GM19455 (cell line): ENCODE measurements at regions not wholly inside any gene's neighbourhood (a gene's known extent, or its start where the extent isn't known, plus 50 kb on each side); places are given as distances from the start of the nearest gene placed in this dataset.

Source experiments
- ATAC-seq: cut with Tn5 transposase; IDR thresholded peaks from one replicate; pipeline ENCODE4 v1.9.1; 2021; ENCODE audit not compliant: unreplicated experiment

DNA sequence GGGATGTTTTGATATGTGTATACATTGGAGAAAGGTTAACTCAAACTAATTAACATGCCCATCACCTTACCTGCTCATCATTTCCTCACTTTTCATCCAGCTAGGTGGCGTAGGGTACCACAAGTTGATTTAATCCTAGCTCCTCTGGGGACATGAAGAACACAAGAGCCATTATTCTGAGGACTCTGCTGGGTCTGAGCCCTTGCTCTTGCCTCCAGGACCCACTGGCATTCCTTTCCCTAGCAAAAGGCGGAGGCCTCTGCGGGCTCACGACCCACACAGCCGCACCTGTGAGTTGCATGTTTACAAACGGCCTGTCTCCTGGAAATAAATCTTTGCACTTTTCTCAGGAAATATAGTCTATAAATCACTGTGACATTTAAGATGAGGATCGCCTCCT, 871.9 kb downstream of the TBC1D22A start:
- no peak for ATAC-seq

DNA sequence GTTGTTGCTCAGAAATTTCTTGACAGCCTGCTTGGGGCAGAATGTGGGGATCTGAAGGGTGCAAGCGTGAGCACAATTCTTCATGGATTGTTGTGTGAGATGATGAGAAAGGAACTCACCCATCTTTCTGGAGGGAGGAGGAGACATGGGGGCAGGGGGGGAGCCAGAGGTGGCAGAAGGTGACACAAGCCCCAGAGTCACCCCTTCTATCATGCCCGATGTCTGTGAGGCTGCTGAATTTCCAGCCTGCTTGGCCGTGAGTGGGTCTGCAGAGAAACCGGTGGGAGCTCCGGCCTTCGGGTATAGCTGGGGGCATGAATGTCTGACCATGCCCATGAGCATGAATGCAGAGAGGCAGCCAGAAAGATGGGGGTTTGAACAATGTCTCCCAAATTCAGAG, 870.7 kb downstream of the TBC1D22A start:
- no peak for ATAC-seq

DNA sequence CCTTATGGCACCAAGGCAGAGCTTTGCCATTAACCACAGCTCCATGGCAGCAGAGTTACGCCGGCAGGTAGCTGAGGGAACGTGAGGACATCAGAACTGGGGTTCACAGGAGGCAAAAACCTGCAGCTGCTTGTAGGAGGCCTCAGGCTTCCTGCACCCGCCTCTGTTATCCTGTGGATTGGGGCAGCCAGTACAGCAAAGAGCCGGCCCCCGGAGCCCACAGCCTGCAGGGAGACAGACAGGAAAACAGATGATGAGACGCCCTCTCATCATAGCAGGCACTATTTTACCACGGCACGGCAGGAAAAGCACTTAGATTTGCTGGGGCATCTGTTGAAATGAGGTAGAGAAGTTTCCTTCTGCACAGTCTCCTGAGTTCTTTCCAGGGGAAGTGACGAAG, 870.3 kb downstream of the TBC1D22A start:
- ATAC-seq, result no peak

DNA sequence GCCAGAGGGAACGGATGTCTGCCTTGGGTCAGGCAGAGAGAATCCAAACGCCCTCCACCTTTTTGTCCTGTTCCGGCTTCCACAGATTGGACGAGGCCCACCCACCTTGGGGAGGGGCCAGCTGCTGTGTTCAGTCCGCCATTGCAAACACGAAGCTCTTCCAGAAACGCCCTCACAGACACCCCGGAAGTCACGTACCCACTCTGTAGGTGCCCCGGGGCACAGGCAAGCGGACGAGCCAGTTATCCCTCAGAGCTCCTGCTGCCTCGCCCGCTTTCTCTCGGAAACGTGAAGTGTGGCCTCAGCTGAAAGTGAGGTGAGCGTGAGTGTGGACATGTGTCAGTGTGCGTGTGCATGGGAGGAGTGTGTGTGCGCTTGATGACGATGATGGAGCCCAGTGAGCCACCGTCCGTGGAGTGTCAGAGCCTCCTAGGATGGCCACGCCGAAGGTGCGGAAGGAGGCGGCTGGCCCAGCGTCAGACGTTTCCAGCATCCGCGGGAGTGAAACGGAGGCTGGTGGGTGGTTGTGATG, 869.2 kb downstream of the TBC1D22A start:
- ATAC-seq, result no peak

DNA sequence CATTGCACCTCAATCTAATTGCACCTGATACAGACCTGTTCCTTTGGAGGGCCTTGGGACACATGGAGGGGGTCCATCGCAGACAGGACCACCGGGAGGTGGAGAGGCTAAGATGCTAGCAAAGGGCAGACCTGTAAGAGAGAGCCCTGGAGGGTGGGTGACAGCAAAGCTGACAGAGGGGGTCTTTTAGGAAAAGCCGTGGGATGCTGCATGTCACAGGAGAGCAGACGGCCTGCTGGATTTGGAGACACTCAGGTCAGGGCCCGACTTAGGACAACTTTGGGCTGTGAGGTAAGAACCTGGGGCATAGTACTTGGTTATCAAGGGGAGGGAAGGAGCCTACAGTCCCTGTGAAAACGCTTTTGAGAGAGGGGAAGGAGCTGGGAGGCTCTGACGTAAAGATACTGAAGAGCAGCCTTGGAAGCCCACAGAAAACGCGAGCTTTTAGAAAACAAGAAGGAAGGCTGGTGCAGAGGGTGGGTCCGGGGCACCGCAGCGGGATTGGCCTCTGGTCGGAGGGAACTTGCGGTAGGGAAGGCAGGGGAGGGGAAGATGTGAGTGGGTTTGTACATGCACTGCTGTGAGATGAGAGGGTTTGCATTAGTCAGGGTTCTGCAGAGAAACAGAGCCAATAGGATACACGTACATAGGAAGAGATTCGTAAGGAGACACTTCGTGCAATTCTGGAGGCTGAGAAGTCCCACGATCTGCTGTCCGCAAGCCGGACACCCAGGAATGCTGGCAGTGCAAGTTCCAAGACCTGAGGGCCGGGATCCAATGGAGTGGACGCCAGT, 868.5 kb downstream of the TBC1D22A start:
- no peak for ATAC-seq

DNA sequence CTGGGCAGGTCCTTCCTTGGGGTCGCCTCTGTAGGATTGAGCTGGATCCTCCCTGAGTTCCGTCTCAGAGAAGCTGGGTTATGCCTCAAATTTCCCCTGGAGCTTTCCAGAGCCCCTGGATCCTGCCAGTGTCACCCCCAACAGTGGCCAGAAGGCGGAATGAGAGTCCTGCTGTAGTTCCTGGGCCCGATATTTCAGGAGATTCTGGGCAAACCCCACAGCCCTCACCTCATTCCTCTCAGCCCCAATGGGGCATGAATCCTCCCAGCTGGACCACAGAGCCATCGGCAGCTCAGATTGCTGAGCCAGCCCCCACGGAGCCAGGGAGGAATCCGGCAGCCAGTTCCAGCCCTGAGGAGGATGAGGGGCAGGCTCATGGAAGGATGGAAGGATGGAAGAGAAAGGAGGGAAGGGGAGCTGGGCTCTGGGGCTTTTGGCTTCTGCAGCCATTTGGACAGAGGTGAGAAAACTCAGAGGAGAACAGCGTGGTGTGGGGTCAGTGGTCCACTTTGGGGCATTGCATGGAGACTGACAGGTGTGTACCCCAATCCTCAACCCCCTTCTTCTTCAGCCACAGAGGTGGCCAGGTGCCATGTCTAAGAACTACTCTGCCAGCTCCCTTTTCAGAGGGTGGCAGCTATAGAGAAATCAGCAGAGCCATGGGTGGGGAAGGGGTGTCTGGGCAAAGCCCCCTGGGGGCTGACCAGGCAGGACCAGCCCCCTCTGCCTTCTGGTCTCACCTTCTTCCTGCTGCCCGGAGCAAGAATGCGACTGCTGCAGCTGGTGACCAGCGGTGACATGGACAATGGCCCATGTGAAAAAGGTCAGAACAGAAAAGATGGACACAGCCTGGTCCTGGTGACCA, 867.6 kb downstream of the TBC1D22A start:
- no peak for ATAC-seq

DNA sequence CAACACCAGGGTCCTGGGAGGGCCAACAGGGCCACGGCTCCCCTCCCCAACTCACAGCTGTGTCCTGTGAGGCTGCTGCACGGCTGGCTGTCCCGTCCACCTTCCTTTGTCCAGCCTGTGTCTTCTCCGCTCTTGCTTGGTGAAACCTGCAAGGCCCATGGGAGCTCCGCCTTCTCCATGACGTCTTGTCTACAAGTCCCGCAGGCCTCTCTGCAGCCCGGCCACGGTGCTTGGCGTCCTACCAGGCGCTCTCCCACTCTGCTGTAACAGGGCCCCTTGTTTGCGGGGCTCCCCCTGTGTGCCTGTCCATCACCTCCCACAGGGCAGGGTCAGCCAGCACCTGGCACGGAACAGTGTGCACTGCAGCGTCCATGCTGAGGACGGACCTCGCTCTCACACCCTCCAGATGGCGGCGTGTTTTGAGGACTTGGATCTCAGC, 866.8 kb downstream of the TBC1D22A start:
- ATAC-seq, result no peak

DNA sequence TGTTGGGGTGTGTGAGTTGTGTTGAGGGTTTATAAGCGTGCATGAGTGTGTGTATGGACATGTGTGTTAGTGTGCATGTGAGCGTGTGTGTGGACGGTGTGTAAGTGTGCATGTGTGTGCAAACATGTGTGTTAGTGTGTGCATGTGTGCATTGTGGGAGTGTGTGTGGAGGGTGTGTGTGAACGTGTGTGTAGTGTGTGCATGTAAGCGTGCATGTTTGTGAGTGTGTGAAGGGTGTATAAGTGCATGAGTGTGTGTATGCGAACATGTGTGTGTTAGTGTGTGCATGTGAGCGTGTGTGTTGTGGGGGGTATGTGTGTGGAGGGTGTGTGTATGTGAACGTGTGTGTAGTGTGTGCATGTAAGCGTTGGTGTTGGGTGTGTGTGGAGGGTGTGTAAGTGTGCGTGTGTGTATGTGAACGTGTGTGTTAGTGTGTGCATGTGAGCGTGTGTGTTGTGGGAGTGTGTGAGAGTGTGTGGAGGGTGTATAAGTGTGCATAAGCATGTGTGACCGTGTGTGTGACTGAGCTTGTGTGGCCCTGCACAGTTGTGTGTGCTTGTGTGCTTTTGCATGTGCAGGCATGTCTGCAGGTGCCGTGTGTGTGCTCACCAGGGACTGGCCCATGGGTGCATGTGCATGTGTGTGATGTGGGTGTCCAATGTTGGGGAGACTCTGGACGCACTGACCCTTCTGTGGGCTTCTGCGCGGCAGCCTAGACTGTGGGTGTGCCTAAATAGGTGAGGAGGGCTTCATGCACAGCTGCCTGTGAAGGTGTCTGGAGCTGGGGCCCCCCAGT, 866.2 kb downstream of the TBC1D22A start:
- no peak for ATAC-seq

DNA sequence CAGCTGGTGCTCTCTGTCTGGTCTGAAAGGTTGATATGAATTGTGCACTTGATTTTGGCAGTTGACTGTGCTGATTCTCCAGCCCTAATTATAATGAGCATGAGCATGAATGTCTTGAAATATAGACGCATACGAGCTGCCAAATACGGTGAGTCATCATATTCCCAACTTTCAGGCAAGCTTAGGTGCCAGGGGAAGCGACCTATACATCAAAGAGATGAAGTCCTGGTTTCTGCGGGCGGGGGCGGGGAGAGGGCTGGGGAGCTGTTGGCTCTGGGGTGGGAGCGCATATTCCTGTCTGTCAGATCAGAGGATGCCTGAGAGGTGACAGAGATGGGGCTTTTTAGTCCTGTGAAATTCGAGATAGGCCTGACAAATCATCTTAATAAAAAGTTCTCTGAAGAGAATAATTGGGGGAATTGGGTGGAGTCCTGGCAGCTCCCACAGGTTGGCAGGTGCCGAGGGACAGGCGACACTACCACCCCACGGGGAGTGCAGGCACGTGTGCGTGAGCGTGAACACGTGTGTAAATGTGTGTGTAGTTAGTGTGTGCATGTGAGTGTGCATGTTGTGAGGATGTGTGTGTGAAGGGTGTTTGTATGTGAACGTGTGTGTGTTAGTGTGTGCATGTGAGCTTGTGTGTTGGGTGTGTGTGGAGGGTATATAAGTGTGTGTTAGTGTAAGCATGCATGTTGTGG, 865.3 kb downstream of the TBC1D22A start:
- ATAC-seq, result no peak

DNA sequence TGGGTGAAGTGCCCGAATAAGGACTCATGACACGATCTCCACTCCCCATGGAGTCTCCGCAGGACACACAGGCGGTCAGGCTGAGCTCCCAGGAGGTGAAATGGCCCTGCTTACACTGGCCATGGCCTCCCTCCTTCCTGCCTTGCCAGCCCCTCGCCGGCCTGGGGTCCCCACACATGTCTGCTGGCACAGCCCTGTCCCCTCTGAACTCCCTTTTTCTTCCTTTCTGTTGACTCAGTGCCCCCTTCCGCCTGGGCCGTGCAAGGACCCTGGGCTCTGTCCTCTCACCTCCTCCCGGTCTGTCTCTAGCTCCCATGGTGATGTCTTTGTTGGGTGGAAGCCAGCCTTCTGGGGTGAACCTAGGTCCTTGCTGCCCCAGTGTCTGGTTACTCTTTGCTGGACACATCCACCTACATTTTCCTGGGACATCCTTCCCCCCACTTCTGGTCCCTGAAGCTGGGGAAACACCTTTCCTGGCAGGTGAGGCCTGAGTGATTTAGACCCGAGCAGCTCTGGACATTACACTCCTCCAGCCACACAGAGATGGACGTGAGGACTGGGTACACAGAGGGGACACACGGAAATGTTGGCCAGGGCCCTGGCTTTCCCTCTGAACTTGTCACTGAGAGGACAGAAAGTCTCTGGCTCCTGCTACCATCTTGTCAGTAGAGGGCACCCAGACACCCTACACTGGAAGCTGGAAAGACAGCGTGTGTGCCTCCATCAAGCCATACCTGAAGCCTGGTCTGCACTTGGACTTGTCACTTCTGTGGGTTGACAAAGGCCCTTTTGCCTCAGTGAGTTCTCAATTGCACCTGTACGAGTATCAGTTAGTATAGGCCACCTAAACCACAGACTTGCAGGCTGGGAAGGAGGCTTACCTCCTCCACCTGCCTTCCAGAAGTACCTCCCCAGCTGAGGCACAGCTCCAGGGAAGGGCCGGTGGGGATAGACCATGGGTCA, 864.3 kb downstream of the TBC1D22A start:
- ATAC-seq, result no peak

DNA sequence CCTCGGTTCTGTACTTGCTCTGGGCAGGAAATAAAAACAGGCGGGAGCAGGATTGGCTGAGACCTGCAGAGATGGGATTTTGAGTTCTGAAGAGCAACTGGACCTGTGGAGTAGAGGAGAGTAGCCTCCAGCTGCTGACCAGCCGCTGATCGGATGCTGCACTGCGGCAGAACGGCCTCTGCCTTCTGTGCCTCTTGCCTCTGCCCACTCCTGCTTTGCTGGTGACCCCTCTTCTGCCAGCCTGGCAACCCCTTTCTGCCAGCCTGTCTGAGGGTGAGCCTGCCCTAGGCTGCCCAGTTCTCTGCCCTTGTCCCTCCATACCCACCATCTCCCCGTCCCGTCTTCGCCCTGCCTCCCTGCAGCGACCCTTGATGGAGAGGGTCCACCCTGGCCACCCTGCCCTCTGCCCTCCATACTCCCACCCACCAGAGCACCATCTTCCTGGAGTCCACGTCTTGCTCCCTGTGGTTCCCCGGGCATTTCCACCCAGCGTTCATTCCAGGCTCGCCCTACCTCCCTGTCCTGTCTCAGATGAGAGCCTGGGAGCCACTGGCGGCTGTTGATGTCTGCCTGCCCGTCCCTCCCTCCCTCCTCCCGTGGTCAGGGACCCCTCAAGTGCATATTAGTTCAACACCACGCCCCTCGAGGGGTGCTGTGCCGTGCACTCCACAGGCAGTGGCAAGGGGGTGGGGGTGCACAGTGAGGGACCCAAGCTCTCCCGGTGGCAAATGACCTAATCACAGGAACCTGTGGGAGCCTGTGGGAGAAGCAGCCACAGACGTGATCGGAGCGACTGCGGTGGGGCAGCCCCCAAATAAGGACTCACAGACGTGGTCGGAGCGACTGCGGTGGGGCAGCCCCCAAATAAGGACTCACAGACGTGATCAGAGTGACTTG, 863.3 kb downstream of the TBC1D22A start:
- no peak for ATAC-seq

DNA sequence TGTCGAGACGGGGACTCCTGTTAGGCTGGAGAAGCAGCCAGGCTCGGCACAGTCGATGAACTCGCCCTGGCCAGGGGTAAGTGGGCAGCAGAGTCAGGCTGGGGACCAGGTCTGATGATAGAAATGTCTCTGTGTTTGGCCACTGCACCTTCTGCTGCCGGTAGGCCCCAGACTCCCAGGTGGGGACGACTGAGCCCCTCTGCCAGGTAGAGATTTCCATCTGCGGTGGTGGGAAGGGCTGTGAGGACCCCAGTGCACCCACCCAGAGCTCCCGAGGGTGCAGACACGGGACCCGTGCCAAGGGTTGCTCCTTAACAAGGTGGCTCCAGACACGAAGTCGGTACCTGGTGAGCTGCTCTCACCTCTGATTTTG, 862.5 kb downstream of the TBC1D22A start:
- ATAC-seq, result no peak

DNA sequence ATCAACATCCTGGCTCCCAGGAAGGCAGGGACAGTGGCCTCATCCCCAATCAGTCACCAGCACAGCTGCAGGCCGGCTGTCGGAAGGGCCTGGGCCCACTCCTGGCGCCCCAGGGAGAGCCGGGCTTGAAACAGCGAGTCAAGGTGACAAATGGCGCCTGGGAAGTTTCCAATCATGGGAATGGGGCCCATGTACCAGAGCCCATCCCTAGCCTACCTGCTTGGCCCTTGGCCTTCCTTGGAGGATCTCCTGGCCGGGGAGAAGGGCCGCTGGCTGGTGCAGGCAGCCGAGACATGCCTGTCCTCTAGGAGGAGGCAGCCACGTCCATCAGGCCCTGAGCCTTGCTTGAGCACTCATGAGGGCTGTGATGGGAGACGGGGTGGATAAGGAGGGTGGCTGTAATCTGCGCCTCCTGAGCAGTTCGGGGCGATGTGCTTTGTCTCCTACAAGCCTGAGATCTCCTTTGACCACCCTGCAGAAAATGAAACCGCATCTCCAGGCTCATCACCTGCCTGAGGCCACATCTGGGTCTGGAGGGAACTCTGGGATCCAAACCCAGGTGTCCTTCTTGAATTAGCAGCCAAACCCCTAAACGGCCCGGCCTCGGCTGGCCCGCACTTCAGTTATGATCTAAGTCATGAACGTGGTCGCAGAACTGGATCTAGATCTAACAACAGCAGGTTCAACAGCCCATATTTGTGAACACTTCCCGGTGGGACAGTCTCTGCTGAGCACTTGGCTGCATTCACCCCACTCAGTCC, 862.0 kb downstream of the TBC1D22A start:
- no peak for ATAC-seq

DNA sequence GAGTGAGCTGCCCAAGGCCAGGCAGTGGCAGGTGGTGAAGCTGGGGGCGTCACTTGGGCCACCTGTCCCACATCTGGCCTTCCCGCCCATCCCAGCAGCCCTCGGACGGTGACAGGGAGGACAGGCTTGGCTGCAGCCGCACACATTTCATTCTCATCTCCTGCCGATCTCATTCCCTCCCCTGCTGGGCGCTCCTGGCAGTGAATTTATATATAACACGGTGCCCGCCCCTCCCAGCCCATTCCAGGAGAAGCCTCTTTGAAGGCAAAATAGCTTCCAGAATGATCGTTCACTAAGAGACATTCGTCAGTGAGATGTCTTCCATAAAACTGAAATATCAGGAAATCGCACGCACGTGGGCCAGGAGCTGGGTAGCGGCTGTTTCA, 861.3 kb downstream of the TBC1D22A start:
- ATAC-seq, result no peak

DNA sequence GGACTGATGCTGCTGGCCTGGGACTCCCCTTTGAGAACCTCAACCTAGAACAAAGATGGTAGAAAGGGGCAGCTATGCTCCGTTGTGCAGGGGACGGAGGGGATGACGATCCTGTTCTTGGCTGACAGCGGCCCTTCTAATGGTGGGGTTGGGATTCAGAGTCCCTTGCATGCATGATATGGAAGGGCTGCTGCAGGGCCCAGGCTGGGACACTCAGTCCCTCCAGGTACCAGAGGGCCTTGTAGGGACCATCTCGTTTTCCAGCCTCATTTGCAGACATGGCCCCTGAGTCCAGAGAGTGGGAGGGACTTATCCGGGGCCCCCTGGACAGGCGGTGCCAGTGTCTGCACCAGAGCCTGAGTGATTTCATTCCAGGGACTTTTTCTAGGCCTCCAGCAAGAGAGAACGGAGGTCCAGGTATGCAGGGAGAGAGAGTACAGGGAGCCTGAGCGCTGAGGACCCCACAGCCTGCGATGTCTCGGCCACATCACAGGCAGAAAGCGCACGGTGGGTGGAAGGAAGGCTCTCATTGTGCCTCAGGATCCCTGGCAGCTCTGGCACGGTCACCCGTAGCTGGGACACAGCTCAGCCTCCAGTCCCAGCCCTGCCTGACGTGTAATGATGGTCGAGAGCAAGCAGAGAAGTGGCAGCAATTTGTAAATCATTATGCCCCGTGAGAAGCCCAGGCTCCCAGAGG, 860.8 kb downstream of the TBC1D22A start:
- ATAC-seq, result no peak

DNA sequence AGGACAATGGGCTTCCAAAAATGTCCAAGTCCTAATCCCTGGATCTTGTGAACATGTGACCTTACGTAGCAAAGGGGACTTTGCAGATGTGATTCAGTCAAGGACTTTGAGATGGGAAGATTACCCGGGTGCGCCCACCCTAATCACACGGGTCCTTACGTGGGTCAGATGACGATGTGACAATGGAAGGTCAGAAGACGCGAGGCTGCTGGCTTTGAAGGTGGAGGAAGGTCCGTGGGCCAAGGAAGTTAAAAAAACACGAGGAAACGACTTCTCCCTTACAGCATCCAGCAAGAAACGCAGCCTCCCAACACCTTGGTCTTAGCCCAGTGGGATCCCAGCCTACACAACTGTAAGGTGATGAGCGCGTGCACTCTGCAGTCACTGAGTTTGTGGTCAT, 860.1 kb downstream of the TBC1D22A start:
- no peak for ATAC-seq

DNA sequence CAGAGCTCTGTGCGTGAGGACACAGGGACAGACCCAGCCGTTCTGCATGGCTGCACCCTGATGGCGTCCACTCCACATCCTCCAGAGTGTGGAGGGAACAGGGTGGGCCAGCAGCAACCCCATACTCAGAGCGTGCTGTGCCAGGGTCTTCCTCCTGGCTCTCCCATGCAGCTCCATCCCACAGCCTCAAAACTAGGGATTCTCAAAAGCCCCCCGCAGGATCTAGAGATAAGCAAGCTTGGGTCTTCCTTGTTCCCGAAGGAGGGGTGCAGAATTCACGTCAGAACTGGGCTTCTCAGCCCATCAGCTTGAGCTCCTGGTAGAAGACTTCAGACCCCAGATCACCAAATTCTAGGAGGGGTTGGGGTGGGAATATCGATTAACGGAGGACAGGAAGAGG, 858.8 kb downstream of the TBC1D22A start:
- no peak for ATAC-seq
